WERI-Rb-1 (cell line): ENCODE measurements at regions not wholly inside any gene's neighbourhood (a gene's known extent, or its start where the extent isn't known, plus 50 kb on each side); places are given as distances from the start of the nearest gene placed in this dataset.

Source experiments
- DNase-seq: peaks from one replicate; pipeline ENCODE4 v3.0.0-alpha.2; 2020
- H3K27ac ChIP-seq: fragments of 250-450 bp; sonication (Bioruptor Pico); 2 replicates; pipeline ENCODE4 v1.5.1; 2020; ENCODE audit warnings: mild to moderate bottlenecking, moderate library complexity
- H3K27me3 ChIP-seq: fragments of 250-450 bp; sonication (Bioruptor Pico); 2 replicates; pipeline ENCODE4 v1.5.1; 2021; ENCODE audit warnings: mild to moderate bottlenecking, low read depth, moderate library complexity; ENCODE audit not compliant: insufficient read depth, severe bottlenecking
- H3K36me3 ChIP-seq: fragments of 250-450 bp; sonication (Bioruptor Pico); 2 replicates; pipeline ENCODE4 v1.5.1; 2020; ENCODE audit warnings: mild to moderate bottlenecking, moderate library complexity
- H3K4me3 ChIP-seq: 2 replicates; pipeline ENCODE4 v1.5.1; 2011; ENCODE audit warnings: low read depth, mild to moderate bottlenecking, control low read depth, low read length
- H3K9me3 ChIP-seq: fragments of 250-450 bp; sonication (Bioruptor Pico); 2 replicates; pipeline ENCODE4 v1.5.1; 2021; ENCODE audit warnings: mild to moderate bottlenecking, moderate library complexity; ENCODE audit not compliant: severe bottlenecking
- TF ChIP-seq, protein P1 (sequence below): IDR thresholded peaks from 2 replicates; pipeline ENCODE4 v1.5.1; 2011; ENCODE audit warnings: low read depth, mild to moderate bottlenecking, control low read depth, inconsistent platforms, low read length

DNA sequence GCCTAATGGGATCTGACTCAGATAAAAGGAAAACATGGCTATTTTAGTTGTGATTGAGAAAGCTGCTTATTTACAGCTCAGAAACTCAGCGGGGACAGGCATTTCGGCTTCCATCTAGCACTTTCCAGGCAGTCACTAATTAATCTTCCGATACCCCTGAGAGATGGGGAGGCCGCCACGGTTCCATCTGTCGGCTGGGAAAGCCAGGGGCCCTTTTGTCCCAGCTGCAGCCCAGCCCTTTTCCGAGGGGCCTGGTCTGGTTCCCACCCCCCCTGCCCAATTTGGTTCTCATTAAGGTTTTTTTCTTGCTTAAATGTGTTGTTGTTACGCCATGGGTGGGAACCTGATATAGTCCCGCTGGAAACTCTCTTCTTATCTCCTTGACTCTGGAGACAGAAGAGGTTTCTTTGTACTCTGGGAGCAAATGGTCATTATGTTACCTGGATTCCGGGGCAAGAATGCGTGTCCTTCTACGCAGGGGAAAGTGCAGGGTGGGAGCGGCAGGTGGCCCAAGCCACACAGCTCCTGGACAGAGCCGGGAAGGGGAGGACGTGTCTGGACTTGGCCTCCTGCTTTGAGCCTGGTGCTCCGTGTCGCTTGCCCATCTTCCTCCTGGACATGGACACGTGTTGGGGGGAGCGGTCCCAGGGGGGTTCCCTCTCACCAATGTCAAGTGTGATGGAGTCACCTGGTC is 50.9 kb upstream of the GSE1 start:
- Histone ChIP-seq H3K27ac (peak overlapping the region; percentile 84), H3K27me3 (no peaks in the 10 kb centered on the region), H3K4me3 (no peak overlapping the region; the same call in 1 of the 2 replicates), H3K9me3 (no peaks in the 10 kb centered on the region), H3K36me3 (peaks cover 4% of the 10 kb centered on the region; the same call in 1 of the 2 replicates)
- peak; percentile 52 for DNase-seq
- TF ChIP-seq, protein P1, sequence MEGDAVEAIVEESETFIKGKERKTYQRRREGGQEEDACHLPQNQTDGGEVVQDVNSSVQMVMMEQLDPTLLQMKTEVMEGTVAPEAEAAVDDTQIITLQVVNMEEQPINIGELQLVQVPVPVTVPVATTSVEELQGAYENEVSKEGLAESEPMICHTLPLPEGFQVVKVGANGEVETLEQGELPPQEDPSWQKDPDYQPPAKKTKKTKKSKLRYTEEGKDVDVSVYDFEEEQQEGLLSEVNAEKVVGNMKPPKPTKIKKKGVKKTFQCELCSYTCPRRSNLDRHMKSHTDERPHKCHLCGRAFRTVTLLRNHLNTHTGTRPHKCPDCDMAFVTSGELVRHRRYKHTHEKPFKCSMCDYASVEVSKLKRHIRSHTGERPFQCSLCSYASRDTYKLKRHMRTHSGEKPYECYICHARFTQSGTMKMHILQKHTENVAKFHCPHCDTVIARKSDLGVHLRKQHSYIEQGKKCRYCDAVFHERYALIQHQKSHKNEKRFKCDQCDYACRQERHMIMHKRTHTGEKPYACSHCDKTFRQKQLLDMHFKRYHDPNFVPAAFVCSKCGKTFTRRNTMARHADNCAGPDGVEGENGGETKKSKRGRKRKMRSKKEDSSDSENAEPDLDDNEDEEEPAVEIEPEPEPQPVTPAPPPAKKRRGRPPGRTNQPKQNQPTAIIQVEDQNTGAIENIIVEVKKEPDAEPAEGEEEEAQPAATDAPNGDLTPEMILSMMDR: no peak

- Histone ChIP-seq H3K9me3 (no peaks in the 10 kb centered on the region), H3K27me3 (no peaks in the 10 kb centered on the region)
- TF ChIP-seq, protein P1: no peak
Observed at GRCh38 chr16:85563034-85563433, 50.1 kb upstream of the GSE1 start.

More at GRCh38 chr16:85563034-85563433, 50.1 kb upstream of the GSE1 start:
- no peak for DNase-seq
- Histone ChIP-seq H3K36me3 (peaks cover 4% of the 10 kb centered on the region; the same call in 1 of the 2 replicates), H3K4me3 (no peak overlapping the region), H3K27ac (peak overlapping the region; percentile 84)
